GM19452 (cell line): ENCODE measurements at regions not wholly inside any gene's neighbourhood (a gene's known extent, or its start where the extent isn't known, plus 50 kb on each side); places are given as distances from the start of the nearest gene placed in this dataset.

Source experiments
- ATAC-seq: cut with Tn5 transposase; IDR thresholded peaks from one replicate; pipeline ENCODE4 v1.9.1; 2021; ENCODE audit not compliant: unreplicated experiment

DNA sequence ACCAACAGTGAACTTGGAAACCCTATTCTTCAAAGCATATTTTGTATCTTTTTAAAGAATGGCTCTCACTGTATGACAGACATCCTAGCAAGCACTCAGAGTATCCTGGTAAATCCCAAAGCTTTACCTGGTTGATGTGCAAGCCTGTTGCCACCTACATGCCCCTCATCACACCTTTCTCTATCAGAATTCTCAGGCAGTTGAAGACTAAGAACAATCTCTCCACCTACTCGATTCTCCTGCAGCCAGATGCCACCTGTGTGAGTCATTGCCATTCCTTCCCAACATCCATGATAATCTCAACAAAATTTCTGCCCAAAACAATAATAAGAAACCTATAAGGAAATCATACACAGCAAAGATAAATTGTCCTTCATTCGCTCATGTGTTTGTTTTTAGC is 659.8 kb downstream of the BCL11A start:
- no peak for ATAC-seq

DNA sequence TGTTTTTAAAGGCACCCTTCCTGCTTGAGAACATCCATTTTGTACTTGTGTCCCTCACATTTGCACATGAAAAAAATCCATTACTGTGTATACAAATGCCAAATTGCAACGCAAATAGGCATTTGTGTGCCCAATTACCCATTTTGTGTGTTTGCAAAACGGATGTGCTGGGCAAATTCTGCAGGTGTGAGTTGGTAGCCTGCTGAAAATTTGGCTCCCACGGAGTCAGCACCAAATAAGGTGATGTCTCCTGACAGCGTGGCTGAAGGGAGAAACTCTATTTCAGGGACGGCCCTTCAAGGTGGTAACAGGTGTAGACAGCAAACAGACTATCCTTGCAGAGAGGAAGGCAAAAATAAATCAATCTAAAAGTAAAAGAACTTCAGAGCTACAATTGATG is 661.1 kb downstream of the BCL11A start:
- ATAC-seq, result no peak

DNA sequence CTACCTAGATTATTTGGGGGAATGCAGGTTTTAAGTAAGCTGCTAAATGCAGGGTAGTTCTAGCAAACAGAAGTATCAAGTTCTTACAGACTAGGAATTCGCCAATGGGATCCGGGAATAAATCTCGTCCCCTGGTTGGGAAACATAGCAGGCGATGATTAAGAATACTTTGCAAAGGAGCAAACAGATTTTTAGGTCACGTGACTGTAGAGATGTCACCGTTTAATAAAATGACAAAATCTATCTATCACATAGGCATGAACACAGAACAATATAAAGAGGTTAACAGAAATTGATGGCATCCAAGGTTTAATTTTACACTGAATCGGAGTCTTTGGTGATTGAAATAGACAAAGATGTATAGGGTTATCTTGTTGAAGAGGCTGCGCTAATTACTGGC is 664.1 kb downstream of the BCL11A start:
- ATAC-seq, result no peak

DNA sequence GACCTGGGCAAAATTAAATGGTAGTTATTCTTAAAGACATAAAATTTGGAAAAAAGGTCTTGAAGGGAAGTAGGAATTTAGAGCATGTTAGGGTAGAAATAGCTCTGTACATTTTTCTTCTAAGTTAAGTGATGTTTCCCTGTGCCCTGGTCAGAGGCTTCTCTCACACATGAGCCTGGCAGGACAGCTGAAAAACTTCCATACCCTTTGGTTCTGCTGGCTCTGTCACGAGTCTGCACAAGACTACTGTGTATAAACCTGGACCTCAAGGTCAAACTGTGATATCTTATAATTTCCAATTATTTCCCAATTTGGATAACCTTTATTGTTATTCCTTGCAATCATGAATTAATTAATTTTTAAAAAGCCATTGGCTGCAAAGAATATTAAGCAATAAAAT is 664.7 kb downstream of the BCL11A start:
- no peak for ATAC-seq

DNA sequence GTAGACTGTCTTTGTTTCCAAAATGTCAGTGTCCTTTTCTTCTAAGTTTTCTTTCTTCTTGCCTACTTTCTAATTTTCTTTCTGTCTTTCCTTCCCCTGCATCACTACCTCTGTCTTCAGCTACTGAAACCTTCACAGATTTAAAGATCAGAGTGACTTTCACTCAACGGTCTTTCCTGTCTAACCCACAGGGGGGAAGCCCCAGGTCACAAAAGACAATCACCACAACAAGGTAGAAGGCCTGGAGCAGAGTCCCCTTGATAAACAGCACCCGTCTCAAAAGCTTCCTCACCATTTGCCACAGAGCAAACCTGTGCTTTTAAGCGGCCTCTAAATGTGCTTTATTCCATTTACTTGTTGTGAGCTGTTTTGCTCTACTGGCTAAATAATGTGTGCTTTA is 665.4 kb downstream of the BCL11A start:
- ATAC-seq, result peak; percentile 77

DNA sequence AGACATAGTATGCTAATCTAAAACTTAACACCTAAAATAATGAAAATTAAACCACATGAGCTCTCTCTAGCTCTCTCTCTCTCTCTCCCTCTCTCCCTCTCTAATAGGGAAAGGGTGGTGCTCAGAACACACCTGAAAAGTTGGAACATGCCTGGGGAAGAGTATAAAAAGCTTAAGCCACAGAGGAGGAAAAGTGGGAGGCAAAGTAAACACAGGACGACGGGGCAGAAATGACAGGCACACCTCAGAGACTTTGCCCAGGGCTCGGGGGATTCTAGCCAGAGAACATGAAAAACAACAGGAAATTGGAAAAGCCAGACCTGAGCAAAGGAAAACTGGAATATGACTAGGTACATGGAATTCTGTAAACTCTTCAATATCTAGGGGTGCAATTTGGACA is 666.1 kb downstream of the BCL11A start:
- no peak for ATAC-seq

DNA sequence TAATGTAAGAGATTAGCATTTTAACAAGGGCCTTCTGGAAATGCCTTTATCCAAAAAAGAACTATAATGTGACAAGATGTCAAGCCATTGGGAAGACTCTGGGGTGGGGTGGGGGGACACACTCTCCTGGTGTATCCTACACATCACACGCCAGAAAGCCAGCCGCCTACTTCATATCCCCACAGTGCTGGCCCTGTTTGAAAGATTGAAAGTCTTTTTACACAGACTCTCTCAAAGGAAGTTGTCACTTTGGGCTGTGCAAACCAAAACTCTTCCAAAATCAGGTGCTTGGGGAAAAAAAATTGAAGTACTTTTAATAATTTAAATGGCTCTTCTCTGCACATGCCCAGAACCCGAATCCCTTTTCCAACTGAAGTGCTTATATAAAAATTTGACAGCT is 666.7 kb downstream of the BCL11A start:
- ATAC-seq, result no peak

DNA sequence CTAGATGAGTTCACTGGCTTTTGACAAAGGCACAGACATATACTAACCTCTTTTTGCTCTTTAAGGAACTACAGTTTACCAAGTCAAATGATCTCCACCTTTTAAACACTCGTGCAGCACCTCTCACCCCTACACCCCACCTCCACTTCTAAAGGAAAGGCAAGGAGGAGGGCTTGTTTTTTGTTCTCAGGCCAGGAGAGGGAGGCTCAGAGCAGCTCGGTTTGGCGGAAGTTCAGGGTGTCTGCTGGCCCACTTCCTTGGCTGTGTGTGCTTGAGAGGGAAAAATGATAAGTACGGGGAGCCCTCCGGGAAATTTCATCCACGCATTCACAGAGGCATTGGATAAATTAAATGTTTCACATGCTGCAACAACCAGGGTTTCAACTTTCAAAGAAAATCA is 667.9 kb downstream of the BCL11A start:
- ATAC-seq, result no peak

DNA sequence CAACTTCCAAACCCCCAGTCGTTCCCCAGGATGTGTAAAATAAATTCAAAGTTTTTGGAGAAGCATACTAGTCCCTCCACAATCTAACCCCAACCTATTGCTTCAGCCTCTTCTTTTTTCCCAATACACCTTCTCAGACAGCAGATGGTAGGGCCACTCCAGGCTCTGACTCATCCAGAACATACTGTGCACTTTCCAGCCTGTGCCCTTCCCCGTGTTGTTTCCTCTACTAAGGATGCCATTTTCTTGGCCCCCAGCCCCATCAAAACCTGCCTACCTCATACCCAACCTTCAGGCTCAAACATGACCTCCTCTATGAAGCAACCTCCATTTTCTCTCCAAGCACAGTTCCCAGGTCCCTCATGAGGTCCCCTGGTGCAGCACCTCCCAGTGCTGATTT is 669.3 kb downstream of the BCL11A start:
- ATAC-seq, result no peak

DNA sequence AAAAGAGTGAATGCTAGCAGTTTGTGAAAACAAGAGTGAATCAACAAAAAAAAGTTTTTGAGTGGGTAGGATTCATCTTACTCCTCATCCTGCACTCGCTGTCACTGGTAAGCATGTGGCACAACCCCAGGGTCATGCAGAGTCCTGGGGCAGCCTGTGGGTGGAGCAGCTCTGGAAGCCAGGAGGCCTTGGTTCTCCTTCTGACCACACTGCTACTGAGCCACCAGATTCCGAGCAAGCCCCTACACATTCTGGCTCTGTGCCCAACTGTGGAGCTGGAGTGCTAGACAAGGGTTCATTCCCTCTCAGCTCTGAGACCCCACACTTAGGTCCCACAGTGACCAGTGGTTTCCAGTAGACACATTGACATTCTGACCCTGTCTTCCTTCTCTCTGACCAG is 670.6 kb downstream of the BCL11A start:
- ATAC-seq, result no peak

DNA sequence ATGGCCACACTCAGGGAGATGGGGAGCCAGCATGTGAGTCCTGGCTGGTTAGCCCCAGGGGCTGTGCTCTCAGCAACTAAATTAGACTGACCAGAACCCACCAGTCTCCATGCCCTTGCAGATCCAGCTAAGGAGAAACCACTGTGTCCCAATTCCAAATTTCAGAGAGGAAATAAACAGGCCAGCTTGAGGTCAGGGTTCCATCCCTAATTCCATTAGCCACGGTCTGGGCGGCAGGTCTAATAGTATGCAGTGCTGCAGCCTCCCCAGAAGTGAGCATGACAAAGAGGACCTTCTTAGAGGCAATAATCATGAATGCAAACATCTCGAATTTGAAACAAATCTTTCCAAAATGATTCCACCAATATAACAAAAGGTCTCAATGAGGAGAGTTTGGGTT is 671.2 kb downstream of the BCL11A start:
- ATAC-seq, result no peak

DNA sequence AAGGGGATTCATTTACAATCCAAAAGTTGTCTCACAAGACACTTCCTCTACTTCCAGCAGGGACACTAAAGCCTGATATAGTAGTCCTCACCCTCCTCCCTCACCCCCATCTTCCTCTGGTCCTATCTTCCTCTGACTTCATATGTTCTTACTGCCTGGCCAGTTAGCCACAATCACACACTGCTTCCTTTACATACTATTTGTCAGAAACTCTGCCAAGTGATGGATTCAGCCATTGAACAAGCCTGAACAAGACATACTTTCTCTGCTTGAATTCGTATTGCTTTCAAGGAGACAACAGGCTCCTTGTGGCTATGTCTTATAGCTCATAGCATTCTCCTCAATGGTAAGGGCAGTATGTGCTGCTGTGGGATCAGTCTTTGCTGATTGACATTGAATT is 672.2 kb downstream of the BCL11A start:
- ATAC-seq, result no peak

DNA sequence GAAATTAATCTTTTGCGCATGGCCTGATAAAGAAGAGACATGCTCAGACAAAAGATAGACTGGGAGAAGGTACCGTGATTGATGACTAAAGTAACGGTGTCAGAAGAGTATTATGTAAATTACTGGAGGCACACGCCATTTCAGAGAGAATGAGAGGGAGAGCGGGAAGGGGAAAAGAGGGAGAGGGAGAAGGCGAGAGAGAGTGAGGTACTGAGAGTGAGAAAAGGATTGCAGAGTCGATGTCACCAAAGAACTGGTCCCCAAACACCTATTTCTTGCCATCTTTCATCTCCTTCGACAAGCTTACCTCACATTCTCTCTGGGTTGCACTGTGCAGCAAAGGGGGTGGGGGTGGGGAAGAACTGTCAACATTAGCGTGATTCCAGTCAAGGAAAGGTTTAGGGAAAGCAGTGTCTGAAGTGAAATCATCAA is 673.7 kb downstream of the BCL11A start:
- ATAC-seq, result no peak

DNA sequence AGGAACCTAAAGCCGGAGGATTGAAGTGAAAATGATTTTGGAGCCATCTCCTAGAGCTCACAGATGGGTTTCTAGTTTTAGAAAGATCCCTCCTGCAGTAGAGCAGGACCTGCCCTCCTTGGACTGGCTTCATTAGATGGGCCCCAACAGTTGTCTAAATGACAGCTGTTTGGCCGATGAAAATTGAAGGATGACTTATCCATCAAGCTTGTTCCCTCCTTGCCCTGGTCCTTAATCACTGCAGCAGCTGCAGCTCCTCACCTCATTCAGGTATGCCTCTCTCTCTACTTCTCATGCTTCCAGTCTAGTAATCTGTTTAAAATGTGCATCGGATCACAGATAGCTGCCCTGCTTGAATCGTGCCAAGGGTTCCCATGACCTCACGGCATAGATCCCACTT is 677.6 kb downstream of the BCL11A start:
- ATAC-seq, result no peak

DNA sequence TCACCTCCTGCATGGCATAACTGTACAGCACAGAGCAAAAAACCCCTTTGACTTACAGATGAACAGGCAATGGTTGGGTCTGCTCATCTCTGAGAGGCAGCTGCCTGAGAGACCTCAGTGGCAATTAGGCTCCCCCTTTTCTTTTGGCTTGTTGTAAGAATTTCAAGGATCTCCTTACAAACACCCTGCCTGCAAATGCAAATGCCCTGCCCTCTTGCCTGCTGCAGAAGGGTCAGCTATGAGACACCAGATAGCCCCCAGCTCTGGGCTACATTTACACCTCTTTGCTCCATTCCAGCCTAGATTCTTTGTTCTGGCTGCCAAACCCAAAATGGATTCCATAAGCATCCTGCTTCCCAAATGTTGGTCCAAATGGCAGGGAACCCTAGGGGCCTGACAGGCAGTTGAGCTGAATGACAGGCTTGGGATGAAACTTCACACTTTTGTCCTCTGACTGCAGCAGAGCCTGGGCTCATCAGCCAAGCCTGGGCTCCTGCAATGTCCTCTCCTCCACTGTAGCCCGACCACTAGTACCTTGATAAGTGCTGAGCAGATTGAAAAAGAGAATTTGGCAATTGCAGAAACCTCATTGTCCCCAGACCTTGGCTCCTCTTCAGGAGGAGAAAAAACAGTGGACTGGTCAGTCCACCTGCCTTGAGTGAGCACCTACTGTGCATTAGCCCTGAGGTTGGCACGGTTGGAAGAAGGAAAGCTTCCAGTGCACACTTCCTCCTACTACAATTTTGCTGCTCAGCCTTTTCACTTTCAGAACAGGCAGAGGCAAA is 678.3 kb downstream of the BCL11A start:
- ATAC-seq, result no peak

DNA sequence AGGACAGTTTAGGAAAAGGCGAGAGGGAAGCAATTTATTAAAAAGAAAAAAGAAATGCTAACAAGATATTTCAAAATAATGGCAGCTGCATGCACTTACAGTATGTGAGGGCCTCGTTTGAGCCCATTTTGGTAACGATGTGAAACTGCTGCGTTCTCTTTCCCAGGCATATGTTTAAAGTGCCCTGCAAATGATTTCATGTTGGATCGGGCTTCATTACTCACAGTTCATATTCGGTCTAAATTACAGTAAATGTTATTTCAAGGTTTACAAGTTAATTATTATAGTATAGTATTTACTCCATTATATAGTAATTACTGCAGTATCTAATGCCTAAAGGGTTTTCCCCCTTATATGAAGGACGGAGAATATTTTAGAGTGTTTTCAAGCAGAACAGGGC is 679.1 kb downstream of the BCL11A start:
- ATAC-seq, result no peak

DNA sequence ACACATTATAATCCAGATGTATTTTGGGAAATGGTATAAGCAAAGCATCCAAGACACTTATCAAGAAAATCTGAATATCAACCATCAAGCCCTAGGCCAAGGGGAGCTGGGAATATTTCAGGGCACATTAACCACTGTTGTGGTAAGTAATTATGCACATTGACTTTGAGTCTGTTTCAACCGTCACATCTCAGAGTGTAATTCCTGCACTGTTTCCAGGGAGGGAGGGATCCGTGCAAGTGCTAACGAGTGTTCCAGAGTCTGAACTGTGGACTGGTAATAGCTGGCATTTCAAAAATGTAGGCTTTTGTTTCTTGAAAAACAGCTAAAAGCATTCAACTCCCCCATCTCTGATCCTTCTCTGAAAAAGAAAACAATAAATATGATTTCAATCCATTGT is 681.6 kb downstream of the BCL11A start:
- no peak for ATAC-seq

DNA sequence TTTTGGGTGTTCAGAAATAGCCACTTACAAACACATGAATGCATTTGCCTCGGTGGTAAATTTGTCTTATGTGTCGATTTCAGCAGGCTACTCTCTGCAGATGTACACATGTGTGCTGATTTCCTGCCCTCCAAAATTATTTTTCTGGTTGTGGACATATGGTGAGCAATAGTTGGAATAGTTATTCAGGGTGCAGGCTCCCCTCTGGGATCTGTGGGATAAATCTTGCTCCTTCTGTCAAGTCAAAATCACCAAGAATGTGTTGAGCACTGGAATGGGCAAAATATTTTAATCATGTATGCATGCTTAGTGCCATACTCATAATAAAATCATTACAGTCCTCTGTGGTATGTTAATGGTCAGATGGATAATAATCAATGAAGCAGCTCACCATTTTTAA is 684.5 kb downstream of the BCL11A start:
- ATAC-seq, result no peak

DNA sequence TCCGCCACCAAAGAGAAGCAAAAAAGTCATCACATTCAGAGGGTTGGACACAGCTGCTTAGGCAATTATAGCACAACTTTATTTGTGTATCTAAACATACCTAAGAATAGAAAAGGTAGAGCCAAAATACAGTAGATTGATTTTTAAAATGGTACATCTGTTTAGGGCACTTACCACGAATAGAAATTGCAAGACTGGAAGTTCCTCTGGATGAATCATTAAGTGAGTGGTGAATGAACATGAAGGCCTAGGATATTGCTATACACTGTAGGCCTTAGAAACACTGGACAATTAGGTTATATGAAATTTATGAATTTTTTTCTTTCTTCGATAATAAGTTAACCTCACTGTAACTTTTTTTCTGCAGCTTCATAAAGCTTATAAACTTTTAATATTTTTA is 687.0 kb downstream of the BCL11A start:
- no peak for ATAC-seq

DNA sequence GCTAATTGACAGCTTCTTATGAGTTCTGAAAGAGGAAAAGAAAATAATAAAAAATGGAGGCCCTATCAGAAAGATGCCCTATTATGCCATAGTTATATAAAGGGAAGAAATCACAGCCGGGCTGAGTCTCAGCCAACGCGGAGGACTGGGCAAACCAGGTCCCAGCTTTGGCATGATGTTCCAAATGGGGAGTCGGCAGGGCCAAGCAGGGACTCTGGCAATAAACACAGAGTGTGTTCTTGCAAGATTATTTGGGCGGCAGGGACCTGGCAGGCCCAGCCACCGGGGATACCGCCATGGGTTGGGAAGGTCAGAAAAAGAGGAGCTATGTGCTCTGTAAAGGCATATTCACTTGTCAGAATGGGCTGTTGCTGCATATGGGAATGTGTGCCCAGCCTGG is 694.9 kb downstream of the BCL11A start:
- ATAC-seq, result no peak

DNA sequence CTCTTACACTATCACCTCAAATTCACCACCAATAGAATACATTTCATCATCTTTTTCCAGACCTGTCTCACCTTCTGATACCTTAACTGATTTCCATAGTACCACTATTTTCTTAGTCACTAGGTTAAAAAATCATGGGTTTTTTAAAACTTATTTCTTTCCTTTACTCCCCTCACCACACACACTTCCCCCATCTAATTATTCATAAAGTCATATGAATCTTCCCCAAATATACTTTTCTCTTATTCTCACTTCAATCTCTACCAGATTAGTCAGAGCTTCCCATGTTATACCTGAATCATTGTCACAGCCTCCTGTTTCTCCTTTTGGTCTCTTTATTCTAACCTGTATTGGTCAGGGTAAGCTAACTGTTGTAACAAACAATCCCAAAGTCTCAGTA is 696.3 kb downstream of the BCL11A start:
- ATAC-seq, result no peak

DNA sequence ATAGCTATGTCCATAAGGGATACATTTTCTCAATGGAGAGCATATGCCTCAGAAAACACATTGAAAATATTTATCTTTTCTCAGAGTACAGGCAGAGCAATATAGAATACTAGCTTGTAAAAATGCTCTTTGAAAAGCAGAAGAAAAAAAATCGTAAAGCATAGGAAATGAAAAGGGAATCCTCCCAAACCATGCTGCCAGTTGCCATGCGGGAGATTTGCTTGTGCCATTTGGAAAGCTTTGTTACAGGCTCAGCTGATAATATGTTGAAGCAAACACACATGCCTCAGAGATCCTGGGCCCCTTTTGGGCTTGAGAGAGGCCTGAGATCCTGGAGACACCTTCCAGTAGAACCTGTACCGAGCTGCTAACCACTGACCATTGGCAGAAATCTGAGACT is 697.1 kb downstream of the BCL11A start:
- ATAC-seq, result no peak

DNA sequence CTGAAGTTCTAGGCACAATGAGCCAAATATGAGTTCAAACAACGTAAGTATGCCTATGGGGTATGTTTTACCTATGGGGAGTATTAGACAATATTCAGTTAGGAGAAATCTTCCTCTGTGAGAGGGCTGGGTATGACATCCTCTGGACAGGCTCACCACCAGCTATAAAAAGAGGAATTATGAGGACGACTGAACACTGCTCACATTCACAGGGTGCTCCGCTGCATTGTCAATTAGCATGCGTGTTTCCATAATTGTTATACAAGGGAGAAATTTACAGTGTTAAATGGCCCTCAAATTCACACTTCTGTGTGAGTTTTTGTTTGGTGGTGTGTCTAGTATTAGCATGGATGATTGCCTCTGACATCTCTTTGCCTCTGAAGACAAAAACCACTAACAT is 700.4 kb downstream of the BCL11A start:
- ATAC-seq, result no peak
